ENCODE measurements at regions not wholly inside any gene's neighbourhood (a gene's known extent, or its start where the extent isn't known, plus 50 kb on each side); places are given as distances from the start of the nearest gene placed in this dataset.
A peak's percentile ranks its signal among the peaks of the same experiment; 100 is the strongest.

GRCh38 chr11:70779433-70780245 lies 381.3 kb downstream of the CTTN start:
- no peak for DNase-seq (ENCODE audit: low spot score)
- peaks cover 0 to 11% of the 10 kb centered on the region in 2 donors for H3K4me1 ChIP-seq (ENCODE audit: control insufficient read depth in 2 of 2, insufficient read depth in 1 of 2, low read depth in 1 of 2, low read length in 2 of 2)
- H3K79me1 ChIP-seq (ENCODE audit: low read depth, low read length), result no peaks in the 10 kb centered on the region
- no peak overlapping the region for H3K23ac ChIP-seq (ENCODE audit: low read depth, low read length, poor library complexity)
- H2BK12ac ChIP-seq (ENCODE audit: low read length), result no peak overlapping the region
- H3K4me3 ChIP-seq (ENCODE audit: low read length in 2 of 2), result no peak overlapping the region
- no peaks in the 10 kb centered on the region for H3K9me3 ChIP-seq (replicated peaks in 1 of 2; ENCODE audit: control insufficient read depth in 2 of 2, insufficient read depth in 1 of 2, low read depth in 1 of 2, low read length in 2 of 2)
- WGBS, 2 donors (ENCODE audit: extremely low coverage in 2 of 2, insufficient read length in 2 of 2, insufficient replicate concordance in 1 of 2), result no CpG with 5 or more reads among the region's 9 CpGs
- no peak overlapping the region for H2AK5ac ChIP-seq (ENCODE audit: low read depth, low read length)
- H2BK15ac ChIP-seq (ENCODE audit: low read length), result no peak overlapping the region
- no peak overlapping the region for H4K91ac ChIP-seq (ENCODE audit: low read depth, low read length, poor library complexity)
- H3K18ac ChIP-seq (ENCODE audit: low read length), result no peak overlapping the region
- no peak overlapping the region for H3K14ac ChIP-seq (ENCODE audit: low read length)
- H3K4ac ChIP-seq (ENCODE audit: low read length), result no peak overlapping the region
- no peaks in the 10 kb centered on the region for H3K27me3 ChIP-seq (ENCODE audit: control insufficient read depth in 3 of 3, insufficient read depth in 3 of 3, low read depth in 1 of 3, low read length in 3 of 3)
- H4K8ac ChIP-seq (ENCODE audit: low read depth, low read length), result no peak overlapping the region
- H3K27ac ChIP-seq (replicated peaks; ENCODE audit: low read length), result no peak overlapping the region
- H3K4me2 ChIP-seq (ENCODE audit: insufficient read depth, low read length, poor library complexity, severe bottlenecking), result no peak overlapping the region
- no peak overlapping the region for H2BK5ac ChIP-seq (ENCODE audit: low read length)
- H2AFZ ChIP-seq (ENCODE audit: low read length), result no peak overlapping the region
- H3K36me3 ChIP-seq (replicated peaks in 1 of 2; ENCODE audit: control insufficient read depth in 2 of 2, insufficient read depth in 2 of 2, low read length in 2 of 2), result no peaks in the 10 kb centered on the region
- H2BK120ac ChIP-seq (ENCODE audit: low read depth, low read length), result no peak overlapping the region
- H3K9ac ChIP-seq (ENCODE audit: low read depth, low read length, poor library complexity), result no peak overlapping the region

GRCh38 chr11:70780246-70780535 lies 381.9 kb downstream of the CTTN start:
- Histone ChIP-seq H3K79me1 (ENCODE audit: low read depth, low read length) (no peaks in the 10 kb centered on the region), H3K4me1 (ENCODE audit: control insufficient read depth in 2 of 2, insufficient read depth in 1 of 2, low read depth in 1 of 2, low read length in 2 of 2) (peaks cover 0 to 11% of the 10 kb centered on the region in 2 donors), H2BK15ac (ENCODE audit: low read length) (no peak overlapping the region), H3K4me3 (ENCODE audit: low read length in 2 of 2) (no peak overlapping the region), H3K27me3 (ENCODE audit: control insufficient read depth in 3 of 3, insufficient read depth in 3 of 3, low read depth in 1 of 3, low read length in 3 of 3) (no peaks in the 10 kb centered on the region), H2AFZ (ENCODE audit: low read length) (no peak overlapping the region), H3K14ac (ENCODE audit: low read length) (no peak overlapping the region), H3K4me2 (ENCODE audit: insufficient read depth, low read length, poor library complexity, severe bottlenecking) (no peak overlapping the region), H2BK120ac (ENCODE audit: low read depth, low read length) (no peak overlapping the region), H3K9ac (ENCODE audit: low read depth, low read length, poor library complexity) (no peak overlapping the region), H2BK5ac (ENCODE audit: low read length) (no peak overlapping the region), H3K9me3 (replicated peaks in 1 of 2; ENCODE audit: control insufficient read depth in 2 of 2, insufficient read depth in 1 of 2, low read depth in 1 of 2, low read length in 2 of 2) (no peaks in the 10 kb centered on the region), H3K27ac (replicated peaks; ENCODE audit: low read length) (no peak overlapping the region), H2BK12ac (ENCODE audit: low read length) (no peak overlapping the region), H3K23ac (ENCODE audit: low read depth, low read length, poor library complexity) (no peak overlapping the region), H3K4ac (ENCODE audit: low read length) (no peak overlapping the region), H3K18ac (ENCODE audit: low read length) (no peak overlapping the region), H4K91ac (ENCODE audit: low read depth, low read length, poor library complexity) (no peak overlapping the region), H2AK5ac (ENCODE audit: low read depth, low read length) (no peak overlapping the region), H4K8ac (ENCODE audit: low read depth, low read length) (no peak overlapping the region), H3K36me3 (replicated peaks in 1 of 2; ENCODE audit: control insufficient read depth in 2 of 2, insufficient read depth in 2 of 2, low read length in 2 of 2) (no peaks in the 10 kb centered on the region)
- no CpG with 5 or more reads among the region's 1 CpG for whole genome bisulfite sequencing, 2 donors (ENCODE audit: extremely low coverage in 2 of 2, insufficient read length in 2 of 2, insufficient replicate concordance in 1 of 2)
- no peak for DNase-seq (ENCODE audit: low spot score)

DNA sequence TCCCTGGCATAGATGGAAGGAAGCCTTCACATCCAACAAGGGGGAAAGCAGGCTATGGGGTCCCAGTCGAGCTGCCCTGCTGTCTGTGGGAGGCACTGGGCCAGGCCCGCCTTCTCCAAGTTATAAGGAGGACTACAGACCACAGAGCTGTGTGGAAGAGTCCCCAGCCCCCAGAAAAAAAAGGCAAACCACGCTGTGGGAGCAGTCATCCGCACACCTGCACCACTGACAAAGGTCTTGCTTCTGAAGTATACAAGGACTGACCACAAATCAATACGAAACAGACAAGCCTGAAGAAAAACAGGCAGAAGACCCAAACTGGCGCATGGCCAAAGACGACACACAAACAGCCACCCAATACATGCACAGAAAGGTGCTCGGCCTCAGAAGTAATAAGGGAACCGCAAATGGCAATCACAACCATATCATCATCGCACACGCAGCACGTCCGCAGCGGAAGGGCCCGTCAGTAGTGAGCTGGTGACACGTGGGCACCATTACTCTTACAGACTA lies 384.1 kb downstream of the CTTN start:
- H3K23ac ChIP-seq (ENCODE audit: low read depth, low read length, poor library complexity), result no peak overlapping the region
- H2BK5ac ChIP-seq (ENCODE audit: low read length), result no peak overlapping the region
- H4K91ac ChIP-seq (ENCODE audit: low read depth, low read length, poor library complexity), result no peak overlapping the region
- peaks cover 4 to 6% of the 10 kb centered on the region in 2 donors for H3K9me3 ChIP-seq (replicated peaks in 1 of 2; ENCODE audit: control insufficient read depth in 2 of 2, insufficient read depth in 1 of 2, low read depth in 1 of 2, low read length in 2 of 2)
- no peak overlapping the region for H3K9ac ChIP-seq (ENCODE audit: low read depth, low read length, poor library complexity)
- no peak overlapping the region for H4K8ac ChIP-seq (ENCODE audit: low read depth, low read length)
- peaks cover 0 to 11% of the 10 kb centered on the region in 2 donors for H3K4me1 ChIP-seq (ENCODE audit: control insufficient read depth in 2 of 2, insufficient read depth in 1 of 2, low read depth in 1 of 2, low read length in 2 of 2)
- no peak overlapping the region for H3K27ac ChIP-seq (replicated peaks; ENCODE audit: low read length)
- H2BK12ac ChIP-seq (ENCODE audit: low read length), result no peak overlapping the region
- no peak overlapping the region for H2AK5ac ChIP-seq (ENCODE audit: low read depth, low read length)
- no peak overlapping the region for H3K4ac ChIP-seq (ENCODE audit: low read length)
- H2BK120ac ChIP-seq (ENCODE audit: low read depth, low read length), result no peak overlapping the region
- H3K14ac ChIP-seq (ENCODE audit: low read length), result no peak overlapping the region
- peaks cover 0 to 3% of the 10 kb centered on the region in 2 donors for H3K36me3 ChIP-seq (replicated peaks in 1 of 2; ENCODE audit: control insufficient read depth in 2 of 2, insufficient read depth in 2 of 2, low read length in 2 of 2)
- no peaks in the 10 kb centered on the region for H3K27me3 ChIP-seq (ENCODE audit: control insufficient read depth in 3 of 3, insufficient read depth in 3 of 3, low read depth in 1 of 3, low read length in 3 of 3)
- no peak overlapping the region for H3K4me3 ChIP-seq (ENCODE audit: low read length in 2 of 2)
- no peak overlapping the region for H2BK15ac ChIP-seq (ENCODE audit: low read length)
- WGBS, 2 donors (ENCODE audit: extremely low coverage in 2 of 2, insufficient read length in 2 of 2, insufficient replicate concordance in 1 of 2), result no CpG with 5 or more reads among the region's 16 CpGs
- H2AFZ ChIP-seq (ENCODE audit: low read length), result no peak overlapping the region
- H3K18ac ChIP-seq (ENCODE audit: low read length), result peak overlapping the region; percentile 5
- DNase-seq (ENCODE audit: low spot score), result no peak
- no peak overlapping the region for H3K4me2 ChIP-seq (ENCODE audit: insufficient read depth, low read length, poor library complexity, severe bottlenecking)
- H3K79me1 ChIP-seq (ENCODE audit: low read depth, low read length), result peaks cover 3% of the 10 kb centered on the region

- H2AK5ac ChIP-seq (ENCODE audit: low read depth, low read length), result no peak overlapping the region
- peaks cover 0 to 11% of the 10 kb centered on the region in 2 donors for H3K4me1 ChIP-seq (ENCODE audit: control insufficient read depth in 2 of 2, insufficient read depth in 1 of 2, low read depth in 1 of 2, low read length in 2 of 2)
- no peak overlapping the region for H2BK5ac ChIP-seq (ENCODE audit: low read length)
- H2BK12ac ChIP-seq (ENCODE audit: low read length), result no peak overlapping the region
- no peak overlapping the region for H3K9ac ChIP-seq (ENCODE audit: low read depth, low read length, poor library complexity)
- H4K91ac ChIP-seq (ENCODE audit: low read depth, low read length, poor library complexity), result no peak overlapping the region
- no peaks in the 10 kb centered on the region for H3K27me3 ChIP-seq (ENCODE audit: control insufficient read depth in 3 of 3, insufficient read depth in 3 of 3, low read depth in 1 of 3, low read length in 3 of 3)
- H3K4me2 ChIP-seq (ENCODE audit: insufficient read depth, low read length, poor library complexity, severe bottlenecking), result no peak overlapping the region
- peaks cover 3% of the 10 kb centered on the region for H3K79me1 ChIP-seq (ENCODE audit: low read depth, low read length)
- no CpG with 5 or more reads among the region's 11 CpGs for WGBS, 2 donors (ENCODE audit: extremely low coverage in 2 of 2, insufficient read length in 2 of 2, insufficient replicate concordance in 1 of 2)
- no peak overlapping the region for H4K8ac ChIP-seq (ENCODE audit: low read depth, low read length)
- H2BK120ac ChIP-seq (ENCODE audit: low read depth, low read length), result no peak overlapping the region
- no peak overlapping the region for H2BK15ac ChIP-seq (ENCODE audit: low read length)
- H3K4me3 ChIP-seq (ENCODE audit: low read length in 2 of 2), result no peak overlapping the region
- H3K27ac ChIP-seq (replicated peaks; ENCODE audit: low read length), result no peak overlapping the region
- no peak overlapping the region for H3K14ac ChIP-seq (ENCODE audit: low read length)
- H3K36me3 ChIP-seq (replicated peaks in 1 of 2; ENCODE audit: control insufficient read depth in 2 of 2, insufficient read depth in 2 of 2, low read length in 2 of 2), result peaks cover 0 to 3% of the 10 kb centered on the region in 2 donors
- H3K9me3 ChIP-seq (replicated peaks in 1 of 2; ENCODE audit: control insufficient read depth in 2 of 2, insufficient read depth in 1 of 2, low read depth in 1 of 2, low read length in 2 of 2), result peaks cover 4 to 9% of the 10 kb centered on the region in 2 donors
- no peak overlapping the region for H3K23ac ChIP-seq (ENCODE audit: low read depth, low read length, poor library complexity)
- no peak overlapping the region for H3K4ac ChIP-seq (ENCODE audit: low read length)
- no peak for DNase-seq (ENCODE audit: low spot score)
- H3K18ac ChIP-seq (ENCODE audit: low read length), result no peak overlapping the region
- no peak overlapping the region for H2AFZ ChIP-seq (ENCODE audit: low read length)
Observed at GRCh38 chr11:70783356-70783755, 385.0 kb downstream of the CTTN start.
